Activated CD4-positive, alpha-beta T cell treated with anti-CD3 and anti-CD28 coated beads, Interleukin-2, Interleukin-4, amounts not matched to agents 100 ng/mL and 50 ng/mL, durations not matched to agents 16 hours and 8 hours (primary cell): ENCODE measurements at regions not wholly inside any gene's neighbourhood (a gene's known extent, or its start where the extent isn't known, plus 50 kb on each side); places are given as distances from the start of the nearest gene placed in this dataset.
"Not testable (repeated sequence)": the region's sequence is repeated elsewhere in the genome, so short reads cannot be mapped to it uniquely, and the experiment has no call there.

Source experiments
- DNase-seq: peaks from one replicate; pipeline ENCODE4 v3.0.0-alpha.2; 2020; ENCODE audit warnings: low spot score

DNA sequence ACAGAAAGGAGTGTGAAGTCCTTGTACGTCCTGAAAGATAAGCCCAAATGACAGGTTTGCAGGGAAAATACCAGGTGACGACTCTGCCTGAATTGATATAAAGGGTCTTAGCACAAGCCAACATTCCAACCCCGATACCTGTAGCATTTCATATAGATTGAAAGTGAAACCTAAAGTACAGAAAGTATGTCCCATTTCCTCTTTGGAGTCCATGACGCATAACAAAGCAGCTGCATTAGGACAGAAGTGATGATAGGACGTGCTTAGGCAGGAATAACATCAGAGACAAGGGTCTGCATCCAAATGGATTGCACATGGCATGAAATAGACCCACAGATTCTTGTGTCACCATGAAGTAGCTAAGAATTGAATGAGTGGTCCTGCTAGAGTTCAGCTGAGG lies 187.0 kb upstream of the ROBO1 start:
- DNase-seq, result no peak

- no peak for DNase-seq
These were observed 185.8 kb upstream of the ROBO1 start for GRCh38 chr3:79953591-79954101.

DNA sequence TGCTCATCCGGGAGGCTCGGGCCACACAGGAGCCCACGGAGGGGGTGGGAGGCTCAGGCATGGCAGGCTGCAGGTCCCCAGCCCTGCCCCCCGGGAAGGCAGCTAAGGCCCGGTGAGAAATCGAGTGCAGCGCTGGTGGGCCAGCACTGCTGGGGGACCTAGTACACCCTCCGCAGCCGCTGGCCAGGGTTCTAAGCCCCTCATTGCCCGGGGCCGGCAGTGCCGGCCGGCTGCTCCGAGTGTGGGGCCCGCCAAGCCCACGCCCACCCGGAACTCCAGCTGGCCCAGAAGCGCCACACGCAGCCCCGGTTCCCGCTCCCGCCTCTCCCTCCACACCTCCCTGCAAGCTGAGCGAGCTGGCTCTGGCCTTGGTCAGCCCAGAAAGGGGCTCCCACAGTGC lies 183.6 kb upstream of the ROBO1 start:
- not testable (repeated sequence) for DNase-seq

DNA sequence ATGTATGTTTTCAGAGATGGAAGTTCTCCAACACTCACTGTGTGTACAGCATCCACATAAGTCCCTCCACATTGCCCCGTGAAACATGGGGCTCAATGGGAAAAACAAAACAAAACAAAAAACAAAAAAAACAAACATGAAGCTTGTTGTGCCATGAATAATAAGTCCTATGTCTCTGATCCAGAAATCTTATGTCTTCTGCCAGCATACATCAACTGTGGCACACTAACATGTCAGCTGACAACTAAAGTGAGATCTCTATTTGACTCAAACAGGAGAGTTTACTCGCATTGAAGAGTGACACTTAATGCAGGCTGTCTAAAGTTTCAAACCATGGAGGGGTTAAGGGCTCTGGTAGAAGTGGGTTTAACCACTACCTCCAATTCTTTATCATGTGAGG lies 180.2 kb upstream of the ROBO1 start:
- no peak for DNase-seq

GRCh38 chr3:79947469-79947868 lies 179.7 kb upstream of the ROBO1 start:
- DNase-seq, result no peak

DNA sequence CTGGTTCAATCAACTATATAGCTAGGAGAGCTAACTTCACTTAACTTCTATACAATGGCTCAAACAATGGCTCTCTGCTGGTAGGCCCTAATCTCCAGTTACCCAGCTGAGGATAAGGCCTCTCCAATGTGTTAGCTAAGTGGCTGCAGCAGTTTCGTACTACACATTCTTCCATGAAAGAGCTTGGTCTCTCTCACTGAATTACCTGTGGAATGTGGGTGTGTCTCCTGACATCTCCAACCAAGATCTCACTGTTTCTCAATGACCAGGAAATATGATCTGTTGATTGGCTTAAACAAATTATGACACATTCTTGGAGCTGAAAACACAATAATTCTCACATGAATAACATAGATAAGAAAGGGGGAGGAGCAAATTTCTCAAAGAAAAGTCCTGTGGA lies 169.8 kb upstream of the ROBO1 start:
- DNase-seq, result no peak

DNA sequence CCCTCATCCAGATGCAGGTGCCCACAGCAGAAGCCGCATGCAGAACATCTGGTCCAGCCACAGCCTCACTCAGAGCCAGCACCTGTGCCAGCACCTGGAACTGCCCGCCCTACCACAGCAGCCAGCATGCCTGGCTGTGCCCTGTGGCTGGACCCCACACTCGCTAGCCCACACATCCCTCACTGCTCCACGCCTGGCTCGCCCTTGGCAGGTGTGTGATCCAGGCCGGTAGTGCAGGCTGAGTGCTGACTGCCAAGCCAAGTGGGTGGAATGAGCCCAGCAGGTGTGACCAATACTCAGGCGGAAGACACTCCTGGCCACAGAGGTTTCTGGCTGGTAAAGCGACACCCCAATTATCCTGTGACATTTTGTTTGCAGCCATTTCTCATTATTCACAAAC lies 162.4 kb upstream of the ROBO1 start:
- DNase-seq, result no peak

- DNase-seq, result no peak
These were observed 161.1 kb upstream of the ROBO1 start for GRCh38 chr3:79928687-79929408.

DNA sequence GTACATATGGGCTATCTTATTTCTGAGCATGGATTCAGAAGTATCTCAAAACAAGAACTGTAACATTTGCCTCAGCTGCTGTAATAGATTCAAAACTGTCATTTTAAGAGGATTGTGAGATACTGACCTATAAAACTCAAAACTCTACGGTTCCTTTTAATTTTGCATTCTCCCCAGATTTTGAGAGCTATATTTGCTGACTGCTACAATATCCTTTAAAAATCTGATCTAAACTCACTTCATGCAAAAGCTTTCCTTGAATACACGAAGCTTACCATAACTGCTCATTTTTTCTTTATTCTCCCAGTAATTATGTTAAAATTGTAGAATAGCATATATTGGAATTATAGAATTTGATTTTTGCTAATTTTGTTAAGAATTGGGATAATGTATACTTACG lies 158.7 kb upstream of the ROBO1 start:
- no peak for DNase-seq

DNA sequence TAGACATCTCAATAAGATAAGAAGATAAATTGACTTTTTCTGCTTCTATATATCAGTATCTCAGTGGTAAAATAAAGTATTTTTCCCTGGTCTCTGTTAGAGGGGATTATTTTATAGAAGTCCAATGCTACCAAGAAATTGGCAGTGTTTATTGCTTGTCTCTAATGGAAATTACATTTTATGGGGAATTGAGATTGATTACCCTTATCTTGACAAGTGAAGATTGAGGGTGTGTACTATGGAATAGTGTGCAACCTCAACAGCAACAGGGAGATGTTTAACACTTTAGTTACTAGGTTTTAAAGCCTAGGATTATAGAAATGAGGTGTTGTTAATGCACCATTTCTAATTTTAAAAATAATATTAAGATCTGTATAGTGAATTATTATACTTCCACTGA lies 154.8 kb upstream of the ROBO1 start:
- DNase-seq, result no peak

- no peak for DNase-seq
These were observed 149.8 kb upstream of the ROBO1 start for GRCh38 chr3:79917561-79917960.

DNA sequence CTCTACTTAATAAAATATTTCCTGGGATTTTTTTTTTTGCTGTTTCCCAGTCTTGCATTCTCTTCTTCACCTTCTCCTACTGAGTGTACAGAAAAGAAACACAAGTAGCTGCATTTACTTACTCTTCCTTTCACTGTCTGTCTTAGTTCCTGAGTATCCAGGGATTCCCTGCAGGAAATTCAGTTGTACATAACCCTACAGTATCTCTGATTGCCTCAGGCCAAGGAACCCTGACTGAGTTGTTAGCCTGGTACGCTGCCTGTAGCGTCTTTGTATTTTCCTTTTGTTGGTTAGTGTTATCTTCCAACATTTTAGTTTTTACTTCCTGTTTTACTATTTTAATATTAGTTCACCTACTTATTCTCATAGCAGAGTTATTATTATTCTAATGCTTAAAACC lies 142.5 kb upstream of the ROBO1 start:
- DNase-seq, result no peak

DNA sequence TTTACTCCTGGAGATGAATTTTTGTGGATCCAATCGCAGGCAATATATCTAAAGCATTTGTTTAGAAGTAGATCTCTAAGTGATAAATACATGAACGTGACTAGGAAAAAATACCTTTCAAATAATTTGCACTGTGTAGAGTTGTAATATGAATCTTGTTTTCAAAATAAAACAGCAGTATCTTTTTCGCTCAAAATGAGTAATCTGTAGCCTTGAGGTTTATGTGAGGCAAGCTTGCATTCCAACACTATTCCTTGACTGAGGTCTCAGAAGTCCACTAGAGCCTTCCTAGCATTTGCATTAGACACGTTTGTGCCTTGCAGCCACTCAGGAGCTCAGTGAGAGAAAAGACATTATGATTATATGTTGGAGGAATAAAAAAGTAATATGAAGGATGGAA lies 138.3 kb upstream of the ROBO1 start:
- no peak for DNase-seq

- no peak for DNase-seq
These were observed 134.4 kb upstream of the ROBO1 start for GRCh38 chr3:79902151-79902550.

DNA sequence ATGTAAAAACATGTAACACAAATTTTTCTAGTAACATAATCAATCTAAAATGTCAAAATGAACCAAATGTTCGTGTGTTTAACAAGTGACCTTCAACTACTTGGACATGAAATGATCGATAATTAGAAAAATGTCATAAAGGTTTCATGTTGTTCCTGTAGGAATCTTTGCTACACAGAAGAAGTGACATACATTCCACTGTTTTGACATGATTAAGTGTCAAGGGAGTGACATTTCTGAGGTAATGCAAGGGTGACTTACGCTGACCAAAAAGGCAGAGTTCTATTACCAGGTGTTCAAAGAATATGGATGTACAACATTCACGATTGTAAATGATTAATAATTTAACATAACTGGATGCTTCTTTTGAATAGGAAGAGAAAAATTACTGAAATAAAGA lies 131.1 kb upstream of the ROBO1 start:
- no peak for DNase-seq

DNA sequence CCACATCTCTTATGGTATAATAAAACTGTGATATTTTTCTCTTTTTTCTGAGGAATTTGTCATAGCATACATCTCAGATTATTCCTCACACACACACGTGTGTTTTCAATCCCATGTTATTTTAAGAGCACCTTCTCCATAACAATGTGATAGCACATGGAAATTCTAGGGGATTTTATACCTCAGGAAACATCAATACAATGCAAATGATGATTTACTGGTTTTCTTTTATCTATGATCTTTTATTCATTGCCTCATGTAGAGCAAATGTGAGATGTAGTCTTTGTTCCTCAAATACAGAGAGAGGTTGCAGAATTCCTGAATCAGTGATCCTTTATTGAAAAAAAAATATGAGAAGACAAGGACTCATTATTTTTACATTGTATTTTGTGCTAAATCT lies 128.3 kb upstream of the ROBO1 start:
- DNase-seq, result no peak

DNA sequence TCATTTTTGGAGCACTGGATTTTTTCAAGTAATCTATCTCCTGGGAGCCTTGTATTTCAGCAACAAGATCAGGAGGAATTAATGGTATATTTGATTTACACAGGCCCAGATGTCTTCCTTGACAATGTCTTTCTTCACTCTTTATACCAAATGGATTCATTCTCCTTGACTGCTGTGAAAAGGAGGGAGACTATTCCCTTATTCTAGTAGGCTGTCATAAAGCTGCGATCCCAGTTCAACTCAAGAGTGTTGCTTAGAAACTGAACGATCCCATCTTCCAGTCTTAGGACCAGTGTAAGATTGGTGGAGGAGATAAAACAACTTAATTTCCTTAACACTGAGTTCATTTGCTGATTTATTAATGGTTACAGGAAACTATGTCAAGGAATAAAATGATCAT lies 119.4 kb upstream of the ROBO1 start:
- DNase-seq, result no peak

DNA sequence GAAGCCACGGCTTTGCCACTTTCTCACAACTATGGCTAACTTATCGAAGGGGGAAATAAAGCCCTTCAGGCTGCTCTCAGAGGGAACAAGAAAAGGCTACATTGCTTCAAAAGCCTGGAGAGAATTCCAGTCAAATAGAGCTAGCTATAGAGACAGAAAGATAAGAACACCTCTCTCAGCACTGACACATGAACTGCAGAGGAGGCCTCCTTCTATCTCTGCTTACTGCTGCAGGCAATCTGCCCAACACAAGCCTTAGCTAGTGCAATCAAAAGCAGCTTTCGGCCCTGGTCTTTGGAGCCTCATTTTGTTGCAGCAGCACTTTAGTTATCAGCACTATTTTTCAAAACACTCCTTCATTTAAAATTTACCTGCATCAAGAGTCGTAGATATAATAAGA lies 118.4 kb upstream of the ROBO1 start:
- DNase-seq, result no peak

DNA sequence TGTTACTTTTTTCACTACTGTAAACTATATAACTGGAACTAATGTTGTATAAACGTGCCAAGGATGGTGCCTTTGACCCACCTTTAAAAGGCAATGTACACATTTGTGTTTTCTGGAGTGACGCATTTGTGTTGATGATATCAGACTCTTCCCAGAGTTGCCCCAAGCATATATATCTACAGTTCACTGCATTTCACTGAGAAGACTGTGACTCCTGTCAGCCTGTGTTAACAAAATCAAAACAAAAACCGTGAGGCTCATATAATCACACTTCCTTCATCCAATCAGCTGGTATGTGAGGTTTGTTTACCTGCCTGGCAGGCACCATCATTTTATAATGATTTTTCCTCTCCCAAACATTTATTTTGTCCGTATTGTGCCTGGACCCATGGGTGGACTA lies 117.6 kb upstream of the ROBO1 start:
- DNase-seq, result no peak

DNA sequence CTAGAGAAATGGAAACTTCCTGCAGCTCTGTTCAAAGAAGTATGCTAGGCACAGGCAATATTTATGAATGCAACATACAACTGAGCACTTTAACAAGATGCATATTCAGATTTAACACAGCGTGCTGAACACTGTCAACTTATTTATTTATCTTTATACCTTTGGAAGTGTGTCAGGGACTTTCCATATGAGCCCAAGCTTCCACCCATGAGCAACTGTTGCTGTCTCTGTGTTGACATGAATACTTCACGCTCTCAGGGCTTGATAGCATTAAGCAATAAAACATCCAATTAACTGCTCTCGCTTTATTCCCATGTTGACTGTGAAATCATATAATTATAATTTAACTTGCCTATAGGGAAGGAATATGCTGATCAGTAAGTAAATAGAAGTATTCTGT lies 116.6 kb upstream of the ROBO1 start:
- no peak for DNase-seq

DNA sequence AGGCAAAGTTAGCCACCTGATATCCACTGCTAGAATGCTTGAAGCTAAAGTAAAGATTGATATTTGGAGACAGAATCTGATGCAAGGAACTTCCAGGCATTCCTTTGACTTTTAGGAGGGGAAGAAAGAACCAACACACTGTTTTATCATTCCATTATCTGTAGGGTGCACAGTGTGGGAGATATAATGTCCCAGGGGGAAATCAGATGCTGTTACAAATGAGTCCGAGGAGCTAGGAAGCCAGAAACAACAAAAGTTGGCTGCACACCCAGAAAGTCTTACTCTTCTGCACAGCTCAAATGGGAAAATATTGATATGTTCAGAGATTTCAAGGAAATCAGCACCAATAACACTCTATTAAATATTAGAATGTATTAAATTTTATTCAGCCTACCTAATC lies 113.6 kb upstream of the ROBO1 start:
- DNase-seq, result no peak

DNA sequence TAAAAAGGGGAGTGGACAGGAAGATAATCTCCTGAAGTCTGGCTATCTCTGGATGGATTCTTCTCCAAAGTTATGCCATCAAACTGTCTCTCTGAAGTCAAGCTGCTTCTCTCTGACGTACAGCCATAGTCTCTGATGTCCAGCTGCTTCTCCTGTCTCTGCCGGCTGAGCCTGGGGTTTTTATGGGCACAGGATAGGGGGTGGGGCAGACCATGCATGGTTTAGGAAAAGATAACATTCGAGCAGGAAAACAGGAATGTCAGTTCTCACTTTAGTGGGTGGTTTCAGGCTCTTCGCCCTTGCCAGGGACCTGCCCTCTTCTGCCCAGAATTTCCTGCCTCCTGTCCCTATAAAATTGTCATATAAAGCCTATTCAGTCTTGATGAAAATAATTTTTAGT lies 110.9 kb upstream of the ROBO1 start:
- no peak for DNase-seq

DNA sequence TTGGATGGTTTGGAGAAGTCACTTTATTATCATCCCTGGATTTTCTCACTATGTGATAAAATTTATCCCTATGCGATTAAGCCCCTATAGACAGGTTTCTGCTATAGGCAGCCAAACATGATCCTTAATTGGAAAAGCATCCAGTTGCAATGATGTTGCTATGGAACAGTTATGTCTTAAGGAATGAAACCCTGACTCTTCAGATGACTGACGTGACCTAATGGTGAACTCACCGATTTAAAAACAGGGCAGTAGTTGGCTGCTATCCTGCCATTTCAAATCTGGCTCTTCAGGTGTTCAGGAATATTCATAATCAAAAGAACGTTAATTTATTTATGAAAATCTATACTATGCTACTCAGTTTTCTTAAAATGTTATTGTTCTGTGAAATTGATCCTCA lies 106.8 kb upstream of the ROBO1 start:
- DNase-seq, result no peak

- no peak for DNase-seq
These were observed 104.7 kb upstream of the ROBO1 start for GRCh38 chr3:79872483-79872882.

DNA sequence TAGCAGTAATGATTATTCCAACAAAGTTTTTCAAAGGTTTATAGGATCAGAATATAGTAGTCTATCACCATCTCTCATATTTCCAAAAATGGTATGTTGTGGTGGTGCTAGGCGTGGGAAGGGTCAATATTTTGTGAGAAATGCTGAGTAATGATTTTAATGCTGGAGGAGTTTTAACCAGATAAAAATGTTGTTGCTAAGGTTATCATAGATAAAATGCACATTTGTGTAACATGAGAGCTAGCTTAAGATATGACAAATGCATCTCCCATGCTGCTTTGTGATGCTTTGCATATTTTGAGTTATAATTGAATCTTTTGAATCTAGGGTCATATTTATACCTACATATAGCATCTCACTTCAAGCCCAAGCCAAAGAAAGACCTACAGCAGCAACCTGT lies 103.9 kb upstream of the ROBO1 start:
- no peak for DNase-seq
